ENCODE measurements at regions not wholly inside any gene's neighbourhood (a gene's known extent, or its start where the extent isn't known, plus 50 kb on each side); places are given as distances from the start of the nearest gene placed in this dataset.

GRCh38 chr15:93671387-93671943, 559.9 kb upstream of the MCTP2 start (continued):
- TF ChIP-seq E4F1 (CRISPR knock-in tag; IDR thresholded peaks at IDR 0.05; ENCODE audit: borderline replicate concordance) (no peak), ELK1 (CRISPR knock-in tag; IDR thresholded peaks at IDR 0.05) (no peak)

GRCh38 chr15:93670931-93671330, 560.4 kb upstream of the MCTP2 start:
- in situ Hi-C loops (cut with MboI): no loop called here
- no peak overlapping the region for H2AFZ ChIP-seq (ENCODE audit: low read depth, low read length)
- no TSS peak for BruUV-seq (replicated peaks)
- no peaks in the 10 kb centered on the region for H3K4me1 ChIP-seq (replicated peaks in 1 of 2; ENCODE audit: control insufficient read depth in 2 of 2, insufficient read depth in 2 of 2, low read length in 2 of 2)
- no peaks in the 10 kb centered on the region for H3K79me2 ChIP-seq (ENCODE audit: control insufficient read depth, insufficient read depth, low read length)
- no peak for DNase-seq (ENCODE audit: extremely low read depth in 1 of 4, low spot score in 3 of 4)
- POLR2A ChIA-PET: no interaction called here
- WGBS (ENCODE audit: insufficient coverage, low coverage, missing lambda C conversion rate): 2% methylated on average over 6 of the region's 6 CpGs
- CTCF ChIA-PET (ENCODE audit: low intra/inter-chr PET ratio): no interaction called here
- H3K9ac ChIP-seq (ENCODE audit: insufficient read depth in 1 of 2, low read depth in 2 of 2, low read length in 2 of 2): no peak overlapping the region
- TF ChIP-seq STAG1 (CRISPR knock-in tag; IDR thresholded peaks at IDR 0.05; ENCODE audit: borderline replicate concordance): no peak
- no peaks in the 10 kb centered on the region for H4K20me1 ChIP-seq (replicated peaks; ENCODE audit: control insufficient read depth, insufficient read depth, low read length)
- intact Hi-C loops (cut with micrococcal nuclease): no loop called here
- FAIRE-seq: no peak
- ATAC-seq: no peak
- H3K4me2 ChIP-seq (ENCODE audit: insufficient read depth, low read length): no peak overlapping the region
- no peaks in the 10 kb centered on the region for H3K36me3 ChIP-seq (ENCODE audit: control insufficient read depth, insufficient read depth, low read length)
- no peak overlapping the region for H3K27ac ChIP-seq (ENCODE audit: extremely low read depth, low read depth, low read length)
- no peaks in the 10 kb centered on the region for H3K9me1 ChIP-seq (ENCODE audit: control insufficient read depth, insufficient read depth, low read length)
- no peak overlapping the region for H3K4me3 ChIP-seq
- H3K9me3 ChIP-seq (replicated peaks; ENCODE audit: control insufficient read depth, insufficient read depth, low read depth, low read length): no peaks in the 10 kb centered on the region; the same call in 1 of the 2 replicates
- H3K27me3 ChIP-seq (ENCODE audit: control insufficient read depth in 2 of 2, insufficient read depth in 2 of 2, low read length in 2 of 2): no peaks in the 10 kb centered on the region

Data from K562 (cell line).